ENCODE measurements at regions not wholly inside any gene's neighbourhood (a gene's known extent, or its start where the extent isn't known, plus 50 kb on each side); places are given as distances from the start of the nearest gene placed in this dataset.
"Not testable (repeated sequence)": the region's sequence is repeated elsewhere in the genome, so short reads cannot be mapped to it uniquely, and the experiment has no call there.

GRCh38 chr7:56697058-56697457 lies 435.2 kb downstream of the ZNF479 start:
- not testable (repeated sequence) for DNase-seq (ENCODE audit: low read depth)

- DNase-seq (ENCODE audit: low read depth) = no peak
These were observed 445.9 kb downstream of the ZNF479 start for GRCh38 chr7:56686276-56686859.

- DNase-seq (ENCODE audit: low read depth) = no peak
These were observed 493.0 kb downstream of the ZNF479 start for GRCh38 chr7:56639173-56639746.

GRCh38 chr7:56609852-56610355 lies 493.7 kb upstream of the NUPR2 start:
- no peak for DNase-seq (ENCODE audit: low read depth)

- no peak for DNase-seq (ENCODE audit: low read depth)
These were observed 488.9 kb upstream of the NUPR2 start for GRCh38 chr7:56605146-56605545.

- no peak for DNase-seq (ENCODE audit: low read depth)
These were observed 462.4 kb upstream of the NUPR2 start for GRCh38 chr7:56578612-56579011.

- no peak for DNase-seq (ENCODE audit: low read depth)
These were observed 454.8 kb upstream of the NUPR2 start for GRCh38 chr7:56570968-56571367.

- no peak for DNase-seq (ENCODE audit: low read depth)
These were observed 422.6 kb upstream of the NUPR2 start for GRCh38 chr7:56538541-56539429.

GRCh38 chr7:56537952-56538351 lies 421.7 kb upstream of the NUPR2 start:
- no peak for DNase-seq (ENCODE audit: low read depth)

- DNase-seq (ENCODE audit: low read depth) = no peak
These were observed 421.3 kb upstream of the NUPR2 start for GRCh38 chr7:56537477-56537876.

- DNase-seq (ENCODE audit: low read depth) = no peak
These were observed 378.9 kb upstream of the NUPR2 start for GRCh38 chr7:56495165-56495564.

- no peak for DNase-seq (ENCODE audit: low read depth)
These were observed 377.7 kb upstream of the NUPR2 start for GRCh38 chr7:56493704-56494450.

- no peak for DNase-seq (ENCODE audit: low read depth)
These were observed 377.0 kb upstream of the NUPR2 start for GRCh38 chr7:56493196-56493595.

GRCh38 chr7:56491636-56492425 lies 375.6 kb upstream of the NUPR2 start:
- DNase-seq (ENCODE audit: low read depth) = no peak

GRCh38 chr7:56483861-56484550 lies 367.8 kb upstream of the NUPR2 start:
- no peak for DNase-seq (ENCODE audit: low read depth)

GRCh38 chr7:56483153-56483552 lies 366.9 kb upstream of the NUPR2 start:
- no peak for DNase-seq (ENCODE audit: low read depth)

- DNase-seq (ENCODE audit: low read depth) = no peak
These were observed 363.5 kb upstream of the NUPR2 start for GRCh38 chr7:56479748-56480147.

GRCh38 chr7:56479136-56479535 lies 362.9 kb upstream of the NUPR2 start:
- DNase-seq (ENCODE audit: low read depth) = no peak

GRCh38 chr7:56474271-56474670 lies 358.1 kb upstream of the NUPR2 start:
- no peak for DNase-seq (ENCODE audit: low read depth)

- DNase-seq (ENCODE audit: low read depth) = no peak
These were observed 355.6 kb upstream of the NUPR2 start for GRCh38 chr7:56471811-56472210.
